K562 (cell line): ENCODE measurements at regions not wholly inside any gene's neighbourhood (a gene's known extent, or its start where the extent isn't known, plus 50 kb on each side); places are given as distances from the start of the nearest gene placed in this dataset.

ENCODE experiments used
- ATAC-seq: fragments of 200-7000 bp; cut with Tn5 transposase; 3 replicates; pipeline ENCODE4 v1.9.1; 2020; ENCODE audit warnings: moderate library complexity
- BruUV-seq: library from RNA; stranded (reverse); fragments of 400-500 nt; replicated peaks from 2 replicates; lab custom pipeline; 2021; lab: Mats Ljungman, UMichigan
- CTCF ChIA-PET: fragments of 300-600 bp; formaldehyde crosslinking; extraction: SDS; loops from one replicate; lab custom pipeline; 2021; ENCODE audit warnings: low intra/inter-chr PET ratio; lab: Yijun Ruan, JAX
- POLR2A ChIA-PET: fragments of 300-600, 350-650 bp; sonication (Branson Sonifier 250); formaldehyde crosslinking; extraction: SDS; loops from one replicate; lab custom pipeline; 2021; ENCODE audit warnings: antibody characterized with exemption, inconsistent platforms; lab: Yijun Ruan, JAX
- DNase-seq, 4 experiments: peaks; one replicate each; pipeline versions ENCODE4 v3.0.0 to v3.0.0-alpha.2; 2011 to 2018; ENCODE audit warnings: low spot score in 3 of 4, mixed read lengths in 3 of 4; ENCODE audit errors: extremely low read depth in 1 of 4
- FAIRE-seq: peaks from 2 replicates; lab custom pipeline; 2011; peaks lifted over from hg19 to GRCh38; lab: Jason Lieb, UNC
- H2AFZ ChIP-seq: 2 replicates; pipeline ENCODE4 v1.6.0; 2011; ENCODE audit warnings: low read depth, low read length, control low read depth, inconsistent platforms
- H3K27ac ChIP-seq: fragments of 200-600 bp; 3 replicates; pipeline ENCODE4 v1.8.0; 2011; ENCODE audit warnings: low read depth, mild to moderate bottlenecking, control low read depth, inconsistent platforms, low read length, moderate library complexity, mixed read lengths; ENCODE audit errors: extremely low read depth
- H3K27me3 ChIP-seq, 2 experiments: fragments of 300-600 bp in 1 of 2; 2 replicates in 1 of 2; 3 replicates in 1 of 2; pipeline versions ENCODE4 v1.6.0 to v1.8.0; 2011; ENCODE audit warnings: inconsistent platforms in 2 of 2, low read length in 2 of 2, mild to moderate bottlenecking in 1 of 2, mixed read lengths in 1 of 2, moderate library complexity in 1 of 2; ENCODE audit not compliant: control insufficient read depth in 2 of 2, insufficient read depth in 2 of 2
- H3K36me3 ChIP-seq: fragments of 300-600 bp; 3 replicates; pipeline ENCODE4 v1.8.0; 2011; ENCODE audit warnings: mild to moderate bottlenecking, low read length, inconsistent platforms; ENCODE audit not compliant: control insufficient read depth, insufficient read depth
- H3K4me1 ChIP-seq, 2 experiments: fragments of 200-600 bp in 1 of 2; replicated peaks in 1 of 2; 2 replicates in 1 of 2; 3 replicates in 1 of 2; pipeline versions ENCODE4 v1.5.1 to v1.8.0; 2011; ENCODE audit warnings: inconsistent platforms in 2 of 2, low read length in 2 of 2, mild to moderate bottlenecking in 1 of 2, mixed read lengths in 1 of 2, moderate library complexity in 1 of 2; ENCODE audit not compliant: control insufficient read depth in 2 of 2, insufficient read depth in 2 of 2
- H3K4me2 ChIP-seq: 2 replicates; pipeline ENCODE4 v1.6.1; 2011; ENCODE audit warnings: low read length, control low read depth, inconsistent platforms, mixed read lengths; ENCODE audit not compliant: insufficient read depth
- H3K4me3 ChIP-seq: fragments of 200-600 bp; sonication (generic), shearing (Covaris generic); 2 replicates; pipeline ENCODE4 v1.5.1; 2016; ENCODE audit warnings: control low read depth, inconsistent platforms
- H3K79me2 ChIP-seq: fragments of 200-600 bp; 3 replicates; pipeline ENCODE4 v1.8.0; 2011; ENCODE audit warnings: low read length, inconsistent platforms; ENCODE audit not compliant: control insufficient read depth, insufficient read depth
- H3K9ac ChIP-seq, 2 experiments: 2 replicates each; pipeline versions ENCODE4 v1.6.0 to v1.6.1; 2011; ENCODE audit warnings: low read depth in 2 of 2, low read length in 2 of 2, control low read depth in 1 of 2, inconsistent platforms in 1 of 2, mild to moderate bottlenecking in 1 of 2, mixed read lengths in 1 of 2; ENCODE audit not compliant: insufficient read depth in 1 of 2
- H3K9me1 ChIP-seq: one replicate; pipeline ENCODE4 v1.6.0; 2011; ENCODE audit warnings: inconsistent platforms, mild to moderate bottlenecking, low read length, moderate library complexity; ENCODE audit not compliant: control insufficient read depth, insufficient read depth
- H3K9me3 ChIP-seq: replicated peaks from 2 replicates; pipeline ENCODE4 v1.5.1; 2011; ENCODE audit warnings: low read depth, low read length, inconsistent platforms; ENCODE audit not compliant: control insufficient read depth, insufficient read depth
- H4K20me1 ChIP-seq: replicated peaks from 2 replicates; pipeline ENCODE4 v1.6.1; 2011; ENCODE audit warnings: low read length, inconsistent platforms, mixed read lengths; ENCODE audit not compliant: control insufficient read depth, insufficient read depth
- ARID1B ChIP-seq: fragments of 450-650 bp; IDR thresholded peaks from 2 replicates; pipeline ENCODE4 v1.6.1; 2016; ENCODE audit warnings: antibody characterized with exemption, mild to moderate bottlenecking, inconsistent platforms
- ATF3 ChIP-seq, 2 experiments: fragments of 450-650 bp in 1 of 2; sonication (generic) in 1 of 2; formaldehyde crosslinking in 1 of 2; IDR thresholded peaks in 1 of 2; conservative IDR thresholded peaks in 1 of 2; 2 replicates each; pipeline versions ENCODE4 v1.6.1 to v1.8.1; 2016 to 2023; ENCODE audit warnings: mild to moderate bottlenecking in 2 of 2, moderate library complexity in 2 of 2, inconsistent platforms in 1 of 2, missing genetic modification reagents in 1 of 2
- DPF2 ChIP-seq: fragments of 450-650 bp; IDR thresholded peaks from 2 replicates; pipeline ENCODE4 v1.6.1; 2016
- FOSL1 ChIP-seq: fragments of 200-800 bp; sonication (Bioruptor generic); conservative IDR thresholded peaks from 2 replicates; pipeline ENCODE4 v1.6.1; 2016; ENCODE audit warnings: missing genetic modification characterization, missing compliant biosample characterization
- FOXA3 ChIP-seq, 2 experiments: fragments of 450-650 bp in 1 of 2; sonication (generic) in 1 of 2; formaldehyde crosslinking; IDR thresholded peaks in 1 of 2; conservative IDR thresholded peaks in 1 of 2; 2 replicates each; pipeline versions ENCODE4 v1.4.0 to v1.8.0; 2020 to 2022; ENCODE audit warnings: mild to moderate bottlenecking in 2 of 2, missing genetic modification reagents in 1 of 2
- HMBOX1 ChIP-seq: sonication (generic); IDR thresholded peaks from 2 replicates; pipeline ENCODE4 v1.6.1; 2016
- JUND ChIP-seq, 2 experiments: IDR thresholded peaks; 2 replicates in 1 of 2; 3 replicates in 1 of 2; pipeline ENCODE4 v1.6.1; 2011; ENCODE audit warnings: borderline replicate concordance in 2 of 2, low read depth in 2 of 2, low read length in 2 of 2, improper control_type of control experiment in 1 of 2, missing biosample characterization in 1 of 2, missing genetic modification characterization in 1 of 2, missing genetic modification reagents in 1 of 2
- MITF ChIP-seq: IDR thresholded peaks from 2 replicates; pipeline ENCODE4 v1.6.1; 2014; ENCODE audit warnings: antibody characterized with exemption
- NR2C2 ChIP-seq, 2 experiments: fragments of 200-800 bp in 1 of 2; sonication (Bioruptor generic) in 1 of 2; sonication (generic) in 1 of 2; formaldehyde crosslinking in 1 of 2; IDR thresholded peaks; 2 replicates each; pipeline versions ENCODE4 v1.6.1 to v1.8.0; 2016 to 2022; ENCODE audit warnings: mild to moderate bottlenecking in 1 of 2, missing compliant biosample characterization in 1 of 2, missing genetic modification characterization in 1 of 2, missing genetic modification reagents in 1 of 2
- ZKSCAN8 ChIP-seq: fragments of 200-800 bp; sonication (Bioruptor generic); IDR thresholded peaks from 2 replicates; pipeline ENCODE4 v1.6.1; 2016; ENCODE audit warnings: missing genetic modification characterization, missing compliant biosample characterization
- WGBS: fragments of 100-300 bp; shearing (Covaris generic); methylation state at CpG from one replicate; pipeline ENCODE4 v1.1.6; 2016; ENCODE audit warnings: low coverage, mixed read lengths; ENCODE audit not compliant: insufficient coverage; ENCODE audit errors: missing lambda C conversion rate; 5-methylcytosine and 5-hydroxymethylcytosine counted together
- in situ Hi-C: fragments of 300-500 bp; cut with MboI; formaldehyde crosslinking; loops from 4 replicates; pipeline ENCODE4 v1.15.0; 2018; ENCODE audit warnings: inconsistent platforms, mixed read lengths
- intact Hi-C: fragments of 100-400 bp; cut with micrococcal nuclease; formaldehyde crosslinking; loops from 2 replicates; pipeline ENCODE4 v1.14.2; 2022

- H3K4me2 ChIP-seq, result no peak overlapping the region
- no peak for TF ChIP-seq FOXA3 (CRISPR knock-in tag; conservative IDR thresholded peaks at IDR 0.05 in 1 of 2, IDR thresholded peaks at IDR 0.05 in 1 of 2)
- no peak for TF ChIP-seq MITF
- peak; percentile 81 for TF ChIP-seq FOSL1 (tag)
- 0 out of 2 replicates have a peak, but pooled peaks have one; percentile 34 for TF ChIP-seq ARID1B
- TF ChIP-seq ATF3 (IDR thresholded peaks at IDR 0.05), result peak; percentile 63; the same call in 1 of the 2 replicates
- TF ChIP-seq ATF3 (CRISPR knock-in tag; conservative IDR thresholded peaks at IDR 0.05), result no peak
- peak; percentile 54; the same call in 1 of the 2 replicates for TF ChIP-seq DPF2
- 0 out of 2 replicates have a peak, but pooled peaks have one; percentile 35 for TF ChIP-seq HMBOX1
- no peak for TF ChIP-seq ZKSCAN8
- TF ChIP-seq NR2C2 (CRISPR knock-in tag; IDR thresholded peaks at IDR 0.05), result no peak
- TF ChIP-seq NR2C2 (tag; IDR thresholded peaks at IDR 0.05), result peak; percentile 45; the same call in 1 of the 2 replicates
- TF ChIP-seq JUND (IDR thresholded peaks at IDR 0.05; ENCODE audit: borderline replicate concordance, low read depth, low read length), result peak; percentile 44; the same call in 1 of the 2 replicates
- TF ChIP-seq JUND (tag; IDR thresholded peaks at IDR 0.05; ENCODE audit: borderline replicate concordance, low read depth, low read length), result no peak
- no peak overlapping the region for H3K9ac ChIP-seq
- BruUV-seq, result no TSS peak
- DNase-seq (peak in 1 of 4 experiments; percentile 28), FAIRE-seq (no peak), ATAC-seq (no peak)
- no peaks in the 10 kb centered on the region for H3K9me3 ChIP-seq
- H3K27me3 ChIP-seq, result no peaks in the 10 kb centered on the region
- H3K4me1 ChIP-seq, result peaks cover 0 to 2% of the 10 kb centered on the region in 2 experiments; a peak in 1 of 5 replicates
- H4K20me1 ChIP-seq, result no peaks in the 10 kb centered on the region
- no peak overlapping the region for H3K4me3 ChIP-seq
- CTCF ChIA-PET, result no interaction called here
- H3K36me3 ChIP-seq, result no peaks in the 10 kb centered on the region
- POLR2A ChIA-PET, result interaction anchor here (0.9 kb wide), 1 partner anchor 11 kb away, joined by 3 read pairs; no protein-coding TSS in a partner anchor
- no peaks in the 10 kb centered on the region for H3K79me2 ChIP-seq
- H3K9me1 ChIP-seq, result no peaks in the 10 kb centered on the region
- intact Hi-C loops (no loop called here), in situ Hi-C loops (no loop called here)
- no peak overlapping the region for H3K27ac ChIP-seq
- 0 out of 2 replicates have a peak overlapping the region, but pooled peaks have one; percentile 3 for H2AFZ ChIP-seq
- WGBS, result 13% methylated on average over 8 of the region's 8 CpGs
Observed at GRCh38 chr21:35265170-35265877, 216.2 kb upstream of the RUNX1 start.
